ENCODE measurements at regions not wholly inside any gene's neighbourhood (a gene's known extent, or its start where the extent isn't known, plus 50 kb on each side); places are given as distances from the start of the nearest gene placed in this dataset.

DNA sequence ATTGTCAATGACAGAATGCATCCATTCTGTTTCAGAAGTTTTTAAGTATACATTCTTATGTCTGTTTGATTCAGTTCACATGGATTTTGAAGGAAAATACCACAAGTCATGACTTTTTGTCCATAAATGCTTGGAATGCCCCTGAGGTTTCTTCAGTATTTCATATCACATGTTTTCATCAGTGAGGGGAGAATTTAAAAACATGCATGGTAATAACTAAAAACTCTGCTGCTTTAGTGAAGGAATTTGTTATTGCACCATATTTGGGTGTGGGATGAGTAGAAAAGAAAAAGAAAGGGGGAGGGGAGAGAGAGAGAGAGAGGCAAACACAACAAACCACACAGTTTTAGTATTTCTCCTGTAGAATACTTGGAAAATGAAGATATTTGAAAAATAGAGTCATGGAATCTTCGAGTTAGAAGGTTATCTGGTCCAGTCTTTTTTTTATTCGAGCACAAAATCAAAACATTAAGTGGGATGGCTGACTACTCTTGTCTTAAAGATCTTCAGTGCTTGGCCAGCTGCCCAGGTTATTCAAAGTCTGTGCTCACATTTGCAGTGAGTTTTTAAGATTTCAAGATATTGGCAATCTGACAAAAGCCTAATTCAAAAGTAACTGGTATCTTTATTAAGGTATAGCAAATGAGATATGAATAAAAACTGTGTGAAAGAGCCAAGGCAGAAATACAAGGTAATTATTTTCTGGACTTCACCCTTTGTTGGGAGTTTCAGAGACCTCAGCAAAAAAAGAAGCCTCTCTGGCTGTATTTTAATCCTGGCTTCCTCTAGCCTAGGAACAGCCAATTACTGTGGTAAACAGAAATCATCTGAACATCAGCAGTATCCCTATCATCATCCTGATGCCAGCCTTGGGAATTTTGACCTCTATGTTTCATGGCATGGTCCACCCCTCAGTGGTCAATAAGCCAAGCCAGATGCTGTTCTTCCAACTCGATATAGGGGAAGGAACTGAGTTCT is 687.9 kb upstream of the CITED2 start:
- ATAC-seq, result no peak
- ChIA-PET CTCF (ENCODE audit: low intra/inter-chr PET ratio) (interaction anchor here (0.6 kb wide), 1 partner anchor 492 kb away, joined by 3 read pairs; no protein-coding TSS in a partner anchor), POLR2A (no interaction called here)
- FAIRE-seq, result no peak
- no peaks in the 10 kb centered on the region for H3K9me3 ChIP-seq (replicated peaks; ENCODE audit: control insufficient read depth, insufficient read depth, low read depth, low read length)
- in situ Hi-C loops (cut with MboI), result no loop called here
- no peak overlapping the region for H3K4me3 ChIP-seq
- H3K9ac ChIP-seq (ENCODE audit: insufficient read depth in 1 of 2, low read depth in 2 of 2, low read length in 2 of 2), result no peak overlapping the region
- no peak overlapping the region for H3K4me2 ChIP-seq (ENCODE audit: insufficient read depth, low read length)
- H2AFZ ChIP-seq (ENCODE audit: low read depth, low read length), result no peak overlapping the region
- no peaks in the 10 kb centered on the region for H4K20me1 ChIP-seq (replicated peaks; ENCODE audit: control insufficient read depth, insufficient read depth, low read length)
- peaks cover 0 to 1% of the 10 kb centered on the region in 2 experiments; a peak in 1 of 5 replicates for H3K27me3 ChIP-seq (ENCODE audit: control insufficient read depth in 2 of 2, insufficient read depth in 2 of 2, low read length in 2 of 2)
- TF ChIP-seq SMARCE1 (IDR thresholded peaks at IDR 0.05), result no peak
- no peak for TF ChIP-seq CEBPG (CRISPR knock-in tag; IDR thresholded peaks at IDR 0.05)
- TF ChIP-seq CEBPG (tag; conservative IDR thresholded peaks at IDR 0.05 in 1 of 2, IDR thresholded peaks at IDR 0.05 in 1 of 2), result 0 out of 4 replicates have a peak, but pooled peaks of 1 of the 2 experiments have one; percentile 12
- TF ChIP-seq, protein P1, sequence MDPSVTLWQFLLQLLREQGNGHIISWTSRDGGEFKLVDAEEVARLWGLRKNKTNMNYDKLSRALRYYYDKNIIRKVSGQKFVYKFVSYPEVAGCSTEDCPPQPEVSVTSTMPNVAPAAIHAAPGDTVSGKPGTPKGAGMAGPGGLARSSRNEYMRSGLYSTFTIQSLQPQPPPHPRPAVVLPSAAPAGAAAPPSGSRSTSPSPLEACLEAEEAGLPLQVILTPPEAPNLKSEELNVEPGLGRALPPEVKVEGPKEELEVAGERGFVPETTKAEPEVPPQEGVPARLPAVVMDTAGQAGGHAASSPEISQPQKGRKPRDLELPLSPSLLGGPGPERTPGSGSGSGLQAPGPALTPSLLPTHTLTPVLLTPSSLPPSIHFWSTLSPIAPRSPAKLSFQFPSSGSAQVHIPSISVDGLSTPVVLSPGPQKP (CRISPR knock-in tag; IDR thresholded peaks at IDR 0.05), result no peak
- TF ChIP-seq, protein P2, sequence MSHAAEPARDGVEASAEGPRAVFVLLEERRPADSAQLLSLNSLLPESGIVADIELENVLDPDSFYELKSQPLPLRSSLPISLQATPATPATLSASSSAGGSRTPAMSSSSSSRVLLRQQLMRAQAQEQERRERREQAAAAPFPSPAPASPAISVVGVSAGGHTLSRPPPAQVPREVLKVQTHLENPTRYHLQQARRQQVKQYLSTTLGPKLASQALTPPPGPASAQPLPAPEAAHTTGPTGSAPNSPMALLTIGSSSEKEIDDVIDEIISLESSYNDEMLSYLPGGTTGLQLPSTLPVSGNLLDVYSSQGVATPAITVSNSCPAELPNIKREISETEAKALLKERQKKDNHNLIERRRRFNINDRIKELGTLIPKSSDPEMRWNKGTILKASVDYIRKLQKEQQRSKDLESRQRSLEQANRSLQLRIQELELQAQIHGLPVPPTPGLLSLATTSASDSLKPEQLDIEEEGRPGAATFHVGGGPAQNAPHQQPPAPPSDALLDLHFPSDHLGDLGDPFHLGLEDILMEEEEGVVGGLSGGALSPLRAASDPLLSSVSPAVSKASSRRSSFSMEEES (CRISPR knock-in tag; IDR thresholded peaks at IDR 0.05), result no peak
- TF ChIP-seq, protein P3, sequence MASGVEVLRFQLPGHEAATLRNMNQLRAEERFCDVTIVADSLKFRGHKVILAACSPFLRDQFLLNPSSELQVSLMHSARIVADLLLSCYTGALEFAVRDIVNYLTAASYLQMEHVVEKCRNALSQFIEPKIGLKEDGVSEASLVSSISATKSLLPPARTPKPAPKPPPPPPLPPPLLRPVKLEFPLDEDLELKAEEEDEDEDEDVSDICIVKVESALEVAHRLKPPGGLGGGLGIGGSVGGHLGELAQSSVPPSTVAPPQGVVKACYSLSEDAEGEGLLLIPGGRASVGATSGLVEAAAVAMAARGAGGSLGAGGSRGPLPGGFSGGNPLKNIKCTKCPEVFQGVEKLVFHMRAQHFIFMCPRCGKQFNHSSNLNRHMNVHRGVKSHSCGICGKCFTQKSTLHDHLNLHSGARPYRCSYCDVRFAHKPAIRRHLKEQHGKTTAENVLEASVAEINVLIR (CRISPR knock-in tag; IDR thresholded peaks at IDR 0.05), result no peak
- TF ChIP-seq, protein P4, sequence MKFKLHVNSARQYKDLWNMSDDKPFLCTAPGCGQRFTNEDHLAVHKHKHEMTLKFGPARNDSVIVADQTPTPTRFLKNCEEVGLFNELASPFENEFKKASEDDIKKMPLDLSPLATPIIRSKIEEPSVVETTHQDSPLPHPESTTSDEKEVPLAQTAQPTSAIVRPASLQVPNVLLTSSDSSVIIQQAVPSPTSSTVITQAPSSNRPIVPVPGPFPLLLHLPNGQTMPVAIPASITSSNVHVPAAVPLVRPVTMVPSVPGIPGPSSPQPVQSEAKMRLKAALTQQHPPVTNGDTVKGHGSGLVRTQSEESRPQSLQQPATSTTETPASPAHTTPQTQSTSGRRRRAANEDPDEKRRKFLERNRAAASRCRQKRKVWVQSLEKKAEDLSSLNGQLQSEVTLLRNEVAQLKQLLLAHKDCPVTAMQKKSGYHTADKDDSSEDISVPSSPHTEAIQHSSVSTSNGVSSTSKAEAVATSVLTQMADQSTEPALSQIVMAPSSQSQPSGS (CRISPR knock-in tag; IDR thresholded peaks at IDR 0.05), result no peak
- TF ChIP-seq ZKSCAN3 (CRISPR knock-in tag; IDR thresholded peaks at IDR 0.05), result no peak
- no peak overlapping the region for H3K27ac ChIP-seq (ENCODE audit: extremely low read depth, low read depth, low read length)
- intact Hi-C loops (cut with micrococcal nuclease), result no loop called here
- no peak for DNase-seq (ENCODE audit: extremely low read depth in 1 of 4, low spot score in 3 of 4)
- no peaks in the 10 kb centered on the region for H3K4me1 ChIP-seq (replicated peaks in 1 of 2; ENCODE audit: control insufficient read depth in 2 of 2, insufficient read depth in 2 of 2, low read length in 2 of 2)
- no peaks in the 10 kb centered on the region for H3K36me3 ChIP-seq (ENCODE audit: control insufficient read depth, insufficient read depth, low read length)
- BruUV-seq (replicated peaks), result no TSS peak
- H3K9me1 ChIP-seq (ENCODE audit: control insufficient read depth, insufficient read depth, low read length), result no peaks in the 10 kb centered on the region
- WGBS (ENCODE audit: insufficient coverage, low coverage, missing lambda C conversion rate), result 2% methylated on average over 3 of the region's 3 CpGs
- no peaks in the 10 kb centered on the region for H3K79me2 ChIP-seq (ENCODE audit: control insufficient read depth, insufficient read depth, low read length)

All from K562 (cell line).